ENCODE measurements at regions not wholly inside any gene's neighbourhood (a gene's known extent, or its start where the extent isn't known, plus 50 kb on each side); places are given as distances from the start of the nearest gene placed in this dataset.

DNA sequence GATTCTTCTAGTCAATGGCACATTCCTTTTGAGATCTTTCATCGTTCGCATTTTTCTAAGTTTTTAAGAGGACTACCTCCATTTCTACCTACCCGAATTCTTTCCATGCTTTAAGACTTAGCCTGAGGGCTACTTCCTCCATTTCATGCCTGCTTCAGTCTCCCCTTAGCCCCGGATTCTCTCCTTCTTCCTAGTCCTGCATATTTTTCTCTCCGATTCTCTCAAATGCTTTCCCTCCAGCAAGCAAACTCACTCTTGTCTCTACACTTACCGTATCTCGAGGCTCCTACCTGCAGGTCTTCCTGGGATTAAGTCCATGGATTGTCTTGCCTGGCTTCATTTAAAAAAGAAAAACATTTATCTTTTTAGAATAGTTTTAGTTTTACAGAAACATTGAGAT, 354.4 kb downstream of the MYCN start:
- Histone ChIP-seq H3K4me3 (no peak overlapping the region), H3K27ac (no peak overlapping the region), H3K36me3 (no peaks in the 10 kb centered on the region), H3K27me3 (peaks cover 9% of the 10 kb centered on the region), H3K4me1 (no peaks in the 10 kb centered on the region), H3K9me3 (no peaks in the 10 kb centered on the region)
- TF ChIP-seq POLR2AphosphoS5 (IDR thresholded peaks at IDR 0.05) (no peak), EP300 (IDR thresholded peaks at IDR 0.05) (no peak), POLR2A (IDR thresholded peaks at IDR 0.05) (no peak)
- TF ChIP-seq, protein P1, sequence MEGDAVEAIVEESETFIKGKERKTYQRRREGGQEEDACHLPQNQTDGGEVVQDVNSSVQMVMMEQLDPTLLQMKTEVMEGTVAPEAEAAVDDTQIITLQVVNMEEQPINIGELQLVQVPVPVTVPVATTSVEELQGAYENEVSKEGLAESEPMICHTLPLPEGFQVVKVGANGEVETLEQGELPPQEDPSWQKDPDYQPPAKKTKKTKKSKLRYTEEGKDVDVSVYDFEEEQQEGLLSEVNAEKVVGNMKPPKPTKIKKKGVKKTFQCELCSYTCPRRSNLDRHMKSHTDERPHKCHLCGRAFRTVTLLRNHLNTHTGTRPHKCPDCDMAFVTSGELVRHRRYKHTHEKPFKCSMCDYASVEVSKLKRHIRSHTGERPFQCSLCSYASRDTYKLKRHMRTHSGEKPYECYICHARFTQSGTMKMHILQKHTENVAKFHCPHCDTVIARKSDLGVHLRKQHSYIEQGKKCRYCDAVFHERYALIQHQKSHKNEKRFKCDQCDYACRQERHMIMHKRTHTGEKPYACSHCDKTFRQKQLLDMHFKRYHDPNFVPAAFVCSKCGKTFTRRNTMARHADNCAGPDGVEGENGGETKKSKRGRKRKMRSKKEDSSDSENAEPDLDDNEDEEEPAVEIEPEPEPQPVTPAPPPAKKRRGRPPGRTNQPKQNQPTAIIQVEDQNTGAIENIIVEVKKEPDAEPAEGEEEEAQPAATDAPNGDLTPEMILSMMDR (IDR thresholded peaks at IDR 0.05) = no peak
- no peak for DNase-seq (ENCODE audit: low spot score in 2 of 2)
- 83% methylated on average over 7 of the region's 7 CpGs for WGBS

DNA sequence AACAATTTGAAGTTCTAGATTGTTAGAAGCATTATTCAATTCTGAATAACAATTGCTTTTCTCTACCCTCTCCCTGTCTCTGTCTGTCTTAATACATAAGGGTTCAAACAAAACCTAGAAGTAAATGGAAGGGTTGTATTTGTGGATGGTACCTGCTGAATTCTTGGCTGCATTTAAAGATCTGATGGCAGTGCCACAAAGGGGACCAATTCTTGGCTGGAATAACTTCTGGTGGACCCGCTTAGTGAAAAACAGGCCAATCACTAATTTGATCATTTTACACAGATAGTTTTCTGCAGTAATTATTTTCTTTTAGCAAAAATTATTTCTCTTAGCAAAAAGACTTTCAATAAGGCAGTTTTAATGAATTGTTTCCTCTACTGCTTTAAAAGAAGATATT, 353.5 kb downstream of the MYCN start:
- 97% methylated on average over 1 of the region's 1 CpG for WGBS
- Histone ChIP-seq H3K4me3 (no peak overlapping the region), H3K27me3 (peaks cover 9% of the 10 kb centered on the region), H3K9me3 (no peaks in the 10 kb centered on the region), H3K4me1 (no peaks in the 10 kb centered on the region), H3K36me3 (no peaks in the 10 kb centered on the region), H3K27ac (no peak overlapping the region)
- no peak for DNase-seq (ENCODE audit: low spot score in 2 of 2)
- TF ChIP-seq POLR2A (IDR thresholded peaks at IDR 0.05) (no peak), EP300 (IDR thresholded peaks at IDR 0.05) (no peak), POLR2AphosphoS5 (IDR thresholded peaks at IDR 0.05) (no peak)
- TF ChIP-seq, protein P1 (IDR thresholded peaks at IDR 0.05) = no peak

DNA sequence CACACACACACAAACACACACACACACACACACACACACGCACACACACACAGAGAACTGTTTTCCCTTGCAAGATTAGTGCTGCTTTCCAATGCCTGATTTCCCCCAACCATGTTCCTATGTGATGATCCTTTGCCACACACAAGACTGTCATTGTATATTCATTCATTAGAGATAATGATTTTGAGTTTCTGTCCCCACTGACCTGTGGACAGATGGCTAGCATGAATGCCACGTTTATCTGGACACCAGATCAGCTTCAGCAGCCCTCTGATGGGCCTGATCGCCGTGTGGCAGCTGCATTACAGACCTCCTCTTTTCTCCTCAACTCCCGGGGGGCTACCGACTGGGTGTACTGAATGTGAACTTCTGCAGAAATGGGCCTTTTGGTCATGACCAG, 353.0 kb downstream of the MYCN start:
- no peak overlapping the region for H3K4me3 ChIP-seq
- DNase-seq (ENCODE audit: low spot score in 2 of 2) = no peak
- TF ChIP-seq POLR2AphosphoS5 (IDR thresholded peaks at IDR 0.05) (no peak), POLR2A (IDR thresholded peaks at IDR 0.05) (no peak), EP300 (IDR thresholded peaks at IDR 0.05) (no peak)
- TF ChIP-seq, protein P1 (IDR thresholded peaks at IDR 0.05) = no peak
- no peaks in the 10 kb centered on the region for H3K9me3 ChIP-seq
- no peak overlapping the region for H3K27ac ChIP-seq
- WGBS = 61% methylated on average over 6 of the region's 6 CpGs
- no peaks in the 10 kb centered on the region for H3K36me3 ChIP-seq
- peaks cover 9% of the 10 kb centered on the region for H3K27me3 ChIP-seq
- no peaks in the 10 kb centered on the region for H3K4me1 ChIP-seq

DNA sequence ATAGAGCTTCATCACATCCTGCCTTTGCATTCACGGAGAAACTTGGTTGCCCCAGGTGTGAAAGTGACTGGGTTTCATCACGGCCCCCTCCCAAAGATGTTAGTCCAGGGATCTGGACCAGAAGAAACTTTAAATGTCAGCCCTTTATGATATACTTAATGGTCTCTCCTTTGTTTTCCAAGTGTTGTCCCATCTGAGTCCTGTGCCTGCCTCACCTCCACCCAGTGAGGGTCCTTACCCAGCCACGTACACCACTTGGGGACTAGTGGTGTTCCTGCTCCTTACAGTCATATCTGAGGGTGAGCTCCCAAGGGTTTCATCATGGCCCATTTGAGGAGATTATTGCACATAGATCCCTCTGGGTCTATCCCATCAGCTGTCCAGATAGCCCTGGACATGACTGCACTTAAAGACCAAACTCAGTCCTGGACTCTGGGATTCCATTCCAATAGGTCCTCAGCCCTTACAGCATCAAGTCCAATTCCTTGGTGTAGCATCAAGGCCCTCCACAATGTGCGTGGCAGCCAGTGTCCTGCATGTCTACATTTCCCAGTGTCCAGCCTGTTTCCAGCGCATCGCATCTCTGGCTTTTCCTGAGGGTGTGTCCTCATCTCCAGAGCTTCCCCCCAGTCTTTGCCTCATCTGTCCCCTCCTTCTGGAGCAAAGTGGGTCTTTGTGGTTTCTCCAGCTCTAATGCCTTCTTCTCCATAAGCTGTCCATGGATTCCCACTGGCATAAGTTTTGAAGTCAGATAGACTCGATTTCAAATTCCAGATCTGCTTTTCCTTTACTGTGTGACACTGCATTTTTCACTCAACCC, 351.6 kb downstream of the MYCN start:
- Histone ChIP-seq H3K4me1 (no peaks in the 10 kb centered on the region), H3K9me3 (no peaks in the 10 kb centered on the region), H3K27ac (no peak overlapping the region), H3K27me3 (peaks cover 9% of the 10 kb centered on the region), H3K36me3 (no peaks in the 10 kb centered on the region), H3K4me3 (no peak overlapping the region)
- no peak for DNase-seq (ENCODE audit: low spot score in 2 of 2)
- 95% methylated on average over 7 of the region's 7 CpGs for WGBS
- TF ChIP-seq POLR2AphosphoS5 (IDR thresholded peaks at IDR 0.05) (no peak), EP300 (IDR thresholded peaks at IDR 0.05) (no peak), POLR2A (IDR thresholded peaks at IDR 0.05) (no peak)
- TF ChIP-seq, protein P1 (IDR thresholded peaks at IDR 0.05) = no peak

DNA sequence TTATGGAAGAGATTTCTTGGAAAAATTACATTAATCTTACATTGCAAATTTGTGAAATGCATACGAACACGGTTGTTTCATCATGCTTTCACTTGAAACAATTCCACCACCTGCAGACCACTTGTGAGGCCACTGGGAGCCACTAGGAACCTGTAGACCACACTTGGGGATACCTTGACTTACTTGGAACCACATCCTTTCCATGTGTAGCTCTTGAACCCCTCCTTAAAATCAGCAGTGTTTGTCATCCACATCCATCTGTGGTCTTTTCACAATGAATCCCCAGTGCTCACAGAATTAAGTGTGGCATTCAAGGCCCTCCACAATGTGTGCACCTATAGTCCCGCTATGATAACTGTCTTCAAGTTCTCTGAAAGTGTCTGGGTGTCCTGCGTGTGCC, 350.9 kb downstream of the MYCN start:
- Histone ChIP-seq H3K4me1 (no peaks in the 10 kb centered on the region), H3K27ac (no peak overlapping the region), H3K36me3 (no peaks in the 10 kb centered on the region), H3K9me3 (no peaks in the 10 kb centered on the region), H3K27me3 (peaks cover 9% of the 10 kb centered on the region), H3K4me3 (no peak overlapping the region)
- WGBS = 87% methylated on average over 4 of the region's 4 CpGs
- TF ChIP-seq EP300 (IDR thresholded peaks at IDR 0.05) (no peak), POLR2AphosphoS5 (IDR thresholded peaks at IDR 0.05) (no peak), POLR2A (IDR thresholded peaks at IDR 0.05) (no peak)
- TF ChIP-seq, protein P1 (IDR thresholded peaks at IDR 0.05) = no peak
- no peak for DNase-seq (ENCODE audit: low spot score in 2 of 2)
